ENCODE measurements at regions not wholly inside any gene's neighbourhood (a gene's known extent, or its start where the extent isn't known, plus 50 kb on each side); places are given as distances from the start of the nearest gene placed in this dataset.
A peak's percentile ranks its signal among the peaks of the same experiment; 100 is the strongest.

DNA sequence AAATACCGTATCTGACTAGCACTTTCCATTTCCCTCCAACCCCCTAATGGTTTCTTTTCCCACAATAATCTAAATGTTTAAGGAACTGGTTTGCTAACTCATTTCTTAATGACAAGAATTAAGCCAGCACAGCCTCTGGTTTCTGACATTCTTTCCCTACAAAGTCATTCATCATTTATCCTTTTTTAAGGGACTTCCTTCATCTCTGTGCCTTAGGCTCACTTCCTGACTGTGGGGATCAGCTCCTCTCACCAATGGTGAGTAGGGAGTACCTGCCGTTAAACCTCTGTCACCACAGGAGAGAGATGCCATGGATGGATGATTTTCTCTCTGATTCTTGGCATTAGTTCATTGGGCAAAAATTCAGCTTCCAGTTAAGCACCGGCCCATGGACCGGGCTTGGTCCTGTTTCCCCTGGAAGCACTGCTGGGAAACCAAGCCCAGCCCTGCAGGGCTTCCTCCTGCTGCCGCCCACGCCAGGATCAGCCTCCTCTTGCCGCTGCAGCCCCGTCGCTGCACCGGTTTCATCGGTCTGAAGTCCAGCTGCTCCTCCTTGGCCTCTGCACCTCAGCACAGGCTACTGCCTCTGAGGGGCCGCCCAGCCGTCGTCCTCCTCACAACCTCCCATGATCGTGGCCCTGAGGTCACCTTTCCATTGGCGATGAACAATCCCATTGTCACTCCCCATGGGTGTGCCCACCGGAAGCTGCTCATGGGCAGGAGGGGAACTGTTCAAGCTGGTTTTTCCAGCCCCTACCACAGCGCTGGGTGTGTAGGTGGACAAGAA is 64.0 kb upstream of the ZNF516 start:
- POLR2A ChIA-PET: no interaction called here
- Histone ChIP-seq H3K27me3 (ENCODE audit: control insufficient read depth, insufficient read depth, low read length) (no peaks in the 10 kb centered on the region), H3K4me3 (ENCODE audit: low read depth, low read length) (no peak overlapping the region), H3K9me3 (ENCODE audit: control insufficient read depth, insufficient read depth, low read length) (peaks cover 14% of the 10 kb centered on the region), H3K27ac (ENCODE audit: low read depth, low read length) (no peak overlapping the region)
- no peak for DNase-seq (ENCODE audit: low read depth, low spot score)
- CTCF ChIA-PET: interaction anchor here (0.9 kb wide), 1 partner anchor 160 kb away, joined by 3 read pairs; no protein-coding TSS in a partner anchor
- no peak for TF ChIP-seq CTCF (IDR thresholded peaks at IDR 0.05; ENCODE audit: low read depth, low read length)

- ChIA-PET CTCF (no interaction called here), POLR2A (no interaction called here)
- peak; percentile 36 for DNase-seq (ENCODE audit: low read depth, low spot score)
- Histone ChIP-seq H3K9me3 (ENCODE audit: control insufficient read depth, insufficient read depth, low read length) (peaks cover under 1% of the 10 kb centered on the region; the same call in 1 of the 2 replicates), H3K4me3 (ENCODE audit: low read depth, low read length) (no peak overlapping the region), H3K27ac (ENCODE audit: low read depth, low read length) (peak overlapping the region; percentile 31), H3K27me3 (ENCODE audit: control insufficient read depth, insufficient read depth, low read length) (no peaks in the 10 kb centered on the region)
- no peak for TF ChIP-seq CTCF (IDR thresholded peaks at IDR 0.05; ENCODE audit: low read depth, low read length)
These were observed 62.1 kb upstream of the ZNF516 start for GRCh38 chr18:76557026-76557575.

DNA sequence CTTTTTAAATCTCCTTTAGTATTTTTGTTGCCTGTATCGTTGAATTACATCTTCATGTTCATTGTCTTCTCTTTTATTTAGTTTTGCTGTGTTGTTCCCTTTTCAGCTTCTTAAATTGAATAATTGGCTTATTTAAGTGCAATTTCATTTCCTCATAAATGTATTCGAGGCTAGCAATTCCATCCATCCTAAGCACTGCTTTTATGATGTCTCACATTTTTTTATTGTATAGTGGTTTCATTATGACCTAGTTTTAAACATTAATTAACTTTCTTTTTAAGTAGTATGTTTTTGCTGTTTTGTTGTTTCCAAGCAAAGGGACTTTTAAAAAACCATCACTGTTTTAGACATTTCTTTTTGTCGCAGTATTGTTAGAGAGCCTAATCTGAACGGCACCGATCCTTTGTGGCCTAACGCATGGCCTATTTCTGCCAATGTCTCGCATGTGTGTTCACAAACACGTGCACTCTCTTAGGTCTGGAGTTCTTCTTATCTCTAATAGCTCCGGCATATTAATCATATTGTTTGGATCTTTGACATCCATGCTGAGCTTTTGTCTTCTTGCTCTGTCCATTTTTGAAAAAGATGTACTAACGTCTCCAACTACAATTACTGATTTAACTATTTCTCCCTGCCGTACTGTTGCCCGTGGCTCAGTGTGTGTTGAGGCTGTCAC is 59.6 kb upstream of the ZNF516 start:
- DNase-seq (ENCODE audit: low read depth, low spot score): no peak
- Histone ChIP-seq H3K27ac (ENCODE audit: low read depth, low read length) (no peak overlapping the region), H3K9me3 (ENCODE audit: control insufficient read depth, insufficient read depth, low read length) (no peaks in the 10 kb centered on the region; the same call in 1 of the 2 replicates), H3K4me3 (ENCODE audit: low read depth, low read length) (no peak overlapping the region), H3K27me3 (ENCODE audit: control insufficient read depth, insufficient read depth, low read length) (no peaks in the 10 kb centered on the region)
- POLR2A ChIA-PET: interaction anchor here (0.6 to 1.8 kb wide), 5 partner anchors 10 to 109 kb away, joined by 3 to 8 read pairs (median 7); no protein-coding TSS in a partner anchor
- no peak for TF ChIP-seq CTCF (IDR thresholded peaks at IDR 0.05; ENCODE audit: low read depth, low read length)
- CTCF ChIA-PET: interaction anchor here (1.4 kb wide), 1 partner anchor 25 kb away, joined by 3 read pairs; no protein-coding TSS in a partner anchor

DNA sequence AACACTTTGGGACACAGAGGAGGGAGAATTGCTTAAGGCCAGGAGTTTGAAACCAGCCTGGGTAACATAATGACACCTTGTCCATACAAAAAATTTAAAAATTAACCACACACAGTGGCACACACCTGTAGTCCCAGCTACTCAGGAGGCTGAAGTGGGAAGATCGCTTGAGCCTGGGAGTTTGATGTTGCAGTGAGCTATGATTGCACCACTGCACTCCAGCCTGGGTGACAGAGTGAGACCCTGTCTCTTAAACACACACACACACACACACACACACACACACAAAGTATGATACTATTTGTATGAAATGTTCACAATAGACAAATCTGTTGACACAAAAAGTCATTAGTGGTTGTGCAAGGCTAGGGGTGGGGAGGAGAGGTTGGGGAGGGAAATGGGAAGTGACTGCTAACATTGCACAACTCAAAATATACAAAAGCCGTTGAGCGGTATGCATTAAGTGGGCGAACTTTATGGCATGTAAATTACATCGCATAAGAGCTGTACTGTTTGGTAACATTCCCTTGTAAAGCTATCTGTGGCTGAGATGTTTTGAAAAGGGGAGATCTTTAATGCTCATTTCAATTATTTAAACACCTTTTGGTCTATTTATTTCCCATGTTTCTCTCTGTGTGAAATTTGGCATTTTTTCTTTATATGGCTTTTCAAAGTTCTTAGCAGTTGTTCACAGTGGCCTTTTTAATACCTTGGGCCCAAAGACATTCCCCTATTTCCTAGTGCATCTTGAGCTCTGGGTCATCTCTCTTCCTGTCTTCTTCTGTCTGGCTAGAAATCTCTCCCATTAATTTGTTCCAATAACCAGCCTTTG is 58.9 kb upstream of the ZNF516 start:
- Histone ChIP-seq H3K4me3 (ENCODE audit: low read depth, low read length) (no peak overlapping the region), H3K27ac (ENCODE audit: low read depth, low read length) (peak overlapping the region; percentile 52), H3K27me3 (ENCODE audit: control insufficient read depth, insufficient read depth, low read length) (no peaks in the 10 kb centered on the region), H3K9me3 (ENCODE audit: control insufficient read depth, insufficient read depth, low read length) (peaks cover 4% of the 10 kb centered on the region; the same call in 1 of the 2 replicates)
- TF ChIP-seq CTCF (IDR thresholded peaks at IDR 0.05; ENCODE audit: low read depth, low read length): no peak
- ChIA-PET POLR2A (interaction anchor here (0.6 to 1.8 kb wide), 7 partner anchors 11 to 204 kb away, joined by 3 to 8 read pairs (median 3); no protein-coding TSS in a partner anchor), CTCF (interaction anchor here (1.4 kb wide), 1 partner anchor 25 kb away, joined by 3 read pairs; no protein-coding TSS in a partner anchor)
- DNase-seq (ENCODE audit: low read depth, low spot score): peak; percentile 67

Measured in AG04450 (cell line).